SKM-1 treated with dmso at 0.1 percent for 144 hours (cell line): ENCODE measurements at regions not wholly inside any gene's neighbourhood (a gene's known extent, or its start where the extent isn't known, plus 50 kb on each side); places are given as distances from the start of the nearest gene placed in this dataset.

ENCODE experiments used
- DNase-seq: peaks from one replicate; lab custom pipeline; 2025; ENCODE audit not compliant: unreplicated experiment; lab: John Stamatoyannopoulos, UW

- no peak for DNase-seq
Observed at GRCh38 chr4:37740546-37740945, 54.4 kb upstream of the RELL1 start.

- DNase-seq, result no peak
Observed at GRCh38 chr4:37737466-37737865, 51.3 kb upstream of the RELL1 start.
